A549 (cell line): ENCODE measurements at regions not wholly inside any gene's neighbourhood (a gene's known extent, or its start where the extent isn't known, plus 50 kb on each side); places are given as distances from the start of the nearest gene placed in this dataset.

ENCODE experiments used
- ATAC-seq, 2 experiments: fragments of 200-7000 bp in 1 of 2; fragments of >200 bp in 1 of 2; cut with Nextera tagmentation in 1 of 2; cut with Tn5 transposase in 1 of 2; 3 replicates each; pipeline versions ENCODE4 v1.8.0 to v1.9.1; 2018 to 2020; ENCODE audit warnings: mild to moderate bottlenecking in 1 of 2, moderate library complexity in 1 of 2
- CTCF ChIA-PET: fragments of 300-600 bp; sonication (Branson Sonifier 250); formaldehyde crosslinking; extraction: SDS; loops from one replicate; lab custom pipeline; 2021; ENCODE audit warnings: antibody characterized with exemption, inconsistent platforms; lab: Yijun Ruan, JAX
- POLR2A ChIA-PET: fragments of 350-600 bp; formaldehyde crosslinking; extraction: SDS; loops from one replicate; lab custom pipeline; 2021; ENCODE audit warnings: antibody characterized with exemption, inconsistent platforms; lab: Yijun Ruan, JAX
- DNase-seq, 2 experiments: peaks; one replicate each; pipeline versions ENCODE4 v3.0.0 to v3.0.0-alpha.2; 2011 to 2016; ENCODE audit warnings: low read depth in 1 of 2, low spot score in 1 of 2
- FAIRE-seq: peaks from 2 replicates; lab custom pipeline; 2011; peaks lifted over from hg19 to GRCh38; lab: Jason Lieb, UNC
- H3K27ac ChIP-seq, 2 experiments: fragments of >200 bp; sonication (Bioruptor Twin); formaldehyde crosslinking; 3 replicates each; pipeline ENCODE4 v1.5.1; 2016 to 2017
- H3K4me1 ChIP-seq: fragments of >200 bp; sonication (Bioruptor Twin); formaldehyde crosslinking; 3 replicates; pipeline ENCODE4 v1.6.1; 2016
- H3K4me2 ChIP-seq: fragments of >200 bp; sonication (Bioruptor Twin); formaldehyde crosslinking; 3 replicates; pipeline ENCODE4 v1.6.1; 2016
- H3K4me3 ChIP-seq: fragments of >200 bp; sonication (Bioruptor Twin); formaldehyde crosslinking; 3 replicates; pipeline ENCODE4 v1.5.1; 2016
- H3K9me3 ChIP-seq: fragments of >200 bp; sonication (Bioruptor Twin); formaldehyde crosslinking; 3 replicates; pipeline ENCODE4 v1.6.1; 2016
- BHLHE40 ChIP-seq: IDR thresholded peaks from 2 replicates; pipeline ENCODE4 v1.6.1; 2012; ENCODE audit warnings: low read depth, low read length, inconsistent platforms
- CHD4 ChIP-seq: fragments of 200-600 bp; sonication (generic); IDR thresholded peaks from 2 replicates; pipeline ENCODE4 v1.6.1; 2016; ENCODE audit warnings: antibody characterized with exemption, mild to moderate bottlenecking, borderline replicate concordance
- CTCF ChIP-seq: fragments of >200 bp; sonication (Bioruptor Twin); formaldehyde crosslinking; IDR thresholded peaks from 3 replicates; pipeline ENCODE4 v1.5.1; 2016
- EHF ChIP-seq: fragments of 250-450 bp; sonication (Bioruptor Pico); IDR thresholded peaks from 2 replicates; pipeline ENCODE4 v1.5.0; 2020; ENCODE audit warnings: mild to moderate bottlenecking
- EP300 ChIP-seq, 2 experiments: fragments of >200 bp; sonication (Bioruptor Twin); formaldehyde crosslinking; IDR thresholded peaks; 2 replicates in 1 of 2; 3 replicates in 1 of 2; pipeline ENCODE4 v1.6.1; 2016 to 2017
- FOSB ChIP-seq: fragments of 250-450 bp; sonication (Bioruptor Pico); IDR thresholded peaks from 2 replicates; pipeline ENCODE4 v1.5.0; 2020; ENCODE audit warnings: mild to moderate bottlenecking, moderate library complexity
- FOSL2 ChIP-seq, 2 experiments: fragments of 450-650 bp in 1 of 2; fragments of >200 bp in 1 of 2; sonication (Bioruptor Twin) in 1 of 2; formaldehyde crosslinking; IDR thresholded peaks; 2 replicates each; pipeline versions ENCODE4 v1.5.0 to v1.6.1; 2016 to 2020; ENCODE audit warnings: mild to moderate bottlenecking in 1 of 2, moderate library complexity in 1 of 2
- FOXS1 ChIP-seq: fragments of 250-450 bp; sonication (Bioruptor Pico); IDR thresholded peaks from 2 replicates; pipeline ENCODE4 v1.5.0; 2020; ENCODE audit warnings: mild to moderate bottlenecking, moderate library complexity
- GATA3 ChIP-seq: IDR thresholded peaks from 2 replicates; pipeline ENCODE4 v1.6.1; 2012; ENCODE audit warnings: borderline replicate concordance
- HOXB13 ChIP-seq: fragments of 250-450 bp; sonication (Bioruptor Pico); IDR thresholded peaks from 2 replicates; pipeline ENCODE4 v1.5.0; 2020; ENCODE audit warnings: low read depth, mild to moderate bottlenecking, moderate library complexity
- KDM5A ChIP-seq: fragments of 200-600 bp; sonication (generic); IDR thresholded peaks from 2 replicates; pipeline ENCODE4 v1.6.1; 2016; ENCODE audit warnings: antibody characterized with exemption, mild to moderate bottlenecking
- NPAS2 ChIP-seq: fragments of 250-450 bp; sonication (Bioruptor Pico); IDR thresholded peaks from 2 replicates; pipeline ENCODE4 v1.8.0; 2022; ENCODE audit warnings: mild to moderate bottlenecking, moderate library complexity, borderline replicate concordance
- PHF8 ChIP-seq: fragments of 200-600 bp; sonication (generic); IDR thresholded peaks from 2 replicates; pipeline ENCODE4 v1.6.1; 2016; ENCODE audit warnings: low read depth, mild to moderate bottlenecking, antibody characterized with exemption, moderate library complexity, borderline replicate concordance
- POLR2A ChIP-seq: IDR thresholded peaks from 2 replicates; pipeline ENCODE4 v1.6.1; 2012; ENCODE audit warnings: mild to moderate bottlenecking, low read length
- POLR2AphosphoS2 ChIP-seq: conservative IDR thresholded peaks from 2 replicates; pipeline ENCODE4 v1.6.1; 2012; ENCODE audit warnings: low read length, improper control_type of control experiment, inconsistent platforms
- TP53 ChIP-seq: fragments of 250-450 bp; sonication (Bioruptor Pico); IDR thresholded peaks from 2 replicates; pipeline ENCODE4 v1.5.0; 2021; ENCODE audit warnings: mild to moderate bottlenecking, moderate library complexity
- USF2 ChIP-seq: fragments of 450-650 bp; IDR thresholded peaks from 2 replicates; pipeline ENCODE4 v1.6.1; 2014; ENCODE audit warnings: antibody characterized with exemption
- ZC3H11A ChIP-seq: fragments of 450-650 bp; IDR thresholded peaks from 2 replicates; pipeline ENCODE4 v1.6.1; 2014; ENCODE audit warnings: antibody characterized with exemption, mild to moderate bottlenecking
- WGBS: methylation state at CpG from one replicate; pipeline ENCODE4 v1.1.6; 2017; ENCODE audit errors: missing lambda C conversion rate; 5-methylcytosine and 5-hydroxymethylcytosine counted together
- TF ChIP-seq, protein P1 (sequence below): fragments of 250-450 bp; sonication (Bioruptor Pico); IDR thresholded peaks from 2 replicates; pipeline ENCODE4 v1.5.0; 2020; ENCODE audit warnings: low read depth, mild to moderate bottlenecking, moderate library complexity
- TF ChIP-seq, protein P2 (sequence below): IDR thresholded peaks from 2 replicates; pipeline ENCODE4 v1.6.1; 2012; ENCODE audit warnings: low read depth, borderline replicate concordance
- TF ChIP-seq, protein P3 (sequence below): fragments of 250-450 bp; sonication (Bioruptor Pico); IDR thresholded peaks from 2 replicates; pipeline ENCODE4 v1.5.0; 2021; ENCODE audit warnings: mild to moderate bottlenecking, moderate library complexity, borderline replicate concordance

GRCh38 chr14:65800694-65801093 is 388.2 kb downstream of the FUT8 start:
- 65% methylated on average over 6 of the region's 6 CpGs for WGBS
- Histone ChIP-seq H3K4me2 (no peak overlapping the region), H3K9me3 (no peaks in the 10 kb centered on the region), H3K4me1 (no peaks in the 10 kb centered on the region), H3K4me3 (no peak overlapping the region), H3K27ac (no peak overlapping the region)
- no peak for ATAC-seq
- no peak for DNase-seq
- FAIRE-seq: no peak
- ChIA-PET CTCF (no interaction called here), POLR2A (no interaction called here)
- TF ChIP-seq USF2 (no peak), FOSB (no peak), BHLHE40 (no peak), EP300 (IDR thresholded peaks at IDR 0.05) (no peak), POLR2AphosphoS2 (no peak), GATA3 (no peak), CTCF (no peak), NPAS2 (CRISPR knock-in tag) (no peak), EHF (CRISPR knock-in tag) (no peak), CHD4 (no peak), KDM5A (no peak), FOXS1 (CRISPR knock-in tag) (no peak), ZC3H11A (no peak), PHF8 (no peak), POLR2A (no peak)
- TF ChIP-seq, protein P1, sequence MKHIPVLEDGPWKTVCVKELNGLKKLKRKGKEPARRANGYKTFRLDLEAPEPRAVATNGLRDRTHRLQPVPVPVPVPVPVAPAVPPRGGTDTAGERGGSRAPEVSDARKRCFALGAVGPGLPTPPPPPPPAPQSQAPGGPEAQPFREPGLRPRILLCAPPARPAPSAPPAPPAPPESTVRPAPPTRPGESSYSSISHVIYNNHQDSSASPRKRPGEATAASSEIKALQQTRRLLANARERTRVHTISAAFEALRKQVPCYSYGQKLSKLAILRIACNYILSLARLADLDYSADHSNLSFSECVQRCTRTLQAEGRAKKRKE: no peak
- TF ChIP-seq, protein P2, sequence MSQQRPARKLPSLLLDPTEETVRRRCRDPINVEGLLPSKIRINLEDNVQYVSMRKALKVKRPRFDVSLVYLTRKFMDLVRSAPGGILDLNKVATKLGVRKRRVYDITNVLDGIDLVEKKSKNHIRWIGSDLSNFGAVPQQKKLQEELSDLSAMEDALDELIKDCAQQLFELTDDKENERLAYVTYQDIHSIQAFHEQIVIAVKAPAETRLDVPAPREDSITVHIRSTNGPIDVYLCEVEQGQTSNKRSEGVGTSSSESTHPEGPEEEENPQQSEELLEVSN: no peak
- TF ChIP-seq, protein P3, sequence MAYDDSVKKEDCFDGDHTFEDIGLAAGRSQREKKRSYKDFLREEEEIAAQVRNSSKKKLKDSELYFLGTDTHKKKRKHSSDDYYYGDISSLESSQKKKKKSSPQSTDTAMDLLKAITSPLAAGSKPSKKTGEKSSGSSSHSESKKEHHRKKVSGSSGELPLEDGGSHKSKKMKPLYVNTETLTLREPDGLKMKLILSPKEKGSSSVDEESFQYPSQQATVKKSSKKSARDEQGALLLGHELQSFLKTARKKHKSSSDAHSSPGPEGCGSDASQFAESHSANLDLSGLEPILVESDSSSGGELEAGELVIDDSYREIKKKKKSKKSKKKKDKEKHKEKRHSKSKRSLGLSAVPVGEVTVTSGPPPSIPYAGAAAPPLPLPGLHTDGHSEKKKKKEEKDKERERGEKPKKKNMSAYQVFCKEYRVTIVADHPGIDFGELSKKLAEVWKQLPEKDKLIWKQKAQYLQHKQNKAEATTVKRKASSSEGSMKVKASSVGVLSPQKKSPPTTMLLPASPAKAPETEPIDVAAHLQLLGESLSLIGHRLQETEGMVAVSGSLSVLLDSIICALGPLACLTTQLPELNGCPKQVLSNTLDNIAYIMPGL (CRISPR knock-in tag): no peak

- DNase-seq (no peak), FAIRE-seq (no peak), ATAC-seq (no peak)
- Histone ChIP-seq H3K4me3 (no peak overlapping the region), H3K9me3 (no peaks in the 10 kb centered on the region), H3K4me1 (no peaks in the 10 kb centered on the region), H3K27ac (no peak overlapping the region), H3K4me2 (no peak overlapping the region)
- ChIA-PET POLR2A (no interaction called here), CTCF (no interaction called here)
- TF ChIP-seq HOXB13 (CRISPR knock-in tag) (no peak), FOSL2 (IDR thresholded peaks at IDR 0.05) (no peak), FOSL2 (CRISPR knock-in tag; IDR thresholded peaks at IDR 0.05) (no peak), PHF8 (no peak), TP53 (CRISPR knock-in tag) (no peak)
- WGBS: 41% methylated on average over 2 of the region's 2 CpGs
Observed at GRCh38 chr14:65802196-65802595, 389.7 kb downstream of the FUT8 start.
